GM12873 (cell line): ENCODE measurements at regions not wholly inside any gene's neighbourhood (a gene's known extent, or its start where the extent isn't known, plus 50 kb on each side); places are given as distances from the start of the nearest gene placed in this dataset.

ENCODE experiments used
- TF ChIP-seq, protein P1 (sequence below): IDR thresholded peaks from 2 replicates; pipeline ENCODE4 v1.5.1; 2012; ENCODE audit warnings: low read depth, mild to moderate bottlenecking, moderate library complexity, low read length, control low read depth; ENCODE audit not compliant: insufficient read depth; ENCODE audit errors: missing control alignments

DNA sequence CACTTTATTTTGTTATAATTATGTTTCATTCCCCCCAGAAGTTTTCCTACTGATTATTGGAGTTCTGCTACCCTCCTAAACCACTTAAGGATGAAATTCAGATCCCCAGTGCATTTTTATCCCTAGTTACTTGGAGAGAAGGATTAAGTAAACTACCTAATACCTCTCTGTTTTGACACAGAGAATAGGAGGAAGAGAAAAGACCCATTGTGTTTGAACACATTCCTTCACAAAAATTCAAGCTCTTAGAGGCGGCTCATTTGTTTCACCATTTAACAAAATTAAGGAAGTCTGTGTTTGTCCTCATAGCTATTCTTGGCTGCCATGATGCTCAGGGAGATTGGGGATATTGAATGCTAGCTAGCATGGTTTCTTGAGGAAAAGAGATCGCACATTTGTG, 492.6 kb downstream of the EBF1 start:
- TF ChIP-seq, protein P1, sequence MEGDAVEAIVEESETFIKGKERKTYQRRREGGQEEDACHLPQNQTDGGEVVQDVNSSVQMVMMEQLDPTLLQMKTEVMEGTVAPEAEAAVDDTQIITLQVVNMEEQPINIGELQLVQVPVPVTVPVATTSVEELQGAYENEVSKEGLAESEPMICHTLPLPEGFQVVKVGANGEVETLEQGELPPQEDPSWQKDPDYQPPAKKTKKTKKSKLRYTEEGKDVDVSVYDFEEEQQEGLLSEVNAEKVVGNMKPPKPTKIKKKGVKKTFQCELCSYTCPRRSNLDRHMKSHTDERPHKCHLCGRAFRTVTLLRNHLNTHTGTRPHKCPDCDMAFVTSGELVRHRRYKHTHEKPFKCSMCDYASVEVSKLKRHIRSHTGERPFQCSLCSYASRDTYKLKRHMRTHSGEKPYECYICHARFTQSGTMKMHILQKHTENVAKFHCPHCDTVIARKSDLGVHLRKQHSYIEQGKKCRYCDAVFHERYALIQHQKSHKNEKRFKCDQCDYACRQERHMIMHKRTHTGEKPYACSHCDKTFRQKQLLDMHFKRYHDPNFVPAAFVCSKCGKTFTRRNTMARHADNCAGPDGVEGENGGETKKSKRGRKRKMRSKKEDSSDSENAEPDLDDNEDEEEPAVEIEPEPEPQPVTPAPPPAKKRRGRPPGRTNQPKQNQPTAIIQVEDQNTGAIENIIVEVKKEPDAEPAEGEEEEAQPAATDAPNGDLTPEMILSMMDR: no peak

DNA sequence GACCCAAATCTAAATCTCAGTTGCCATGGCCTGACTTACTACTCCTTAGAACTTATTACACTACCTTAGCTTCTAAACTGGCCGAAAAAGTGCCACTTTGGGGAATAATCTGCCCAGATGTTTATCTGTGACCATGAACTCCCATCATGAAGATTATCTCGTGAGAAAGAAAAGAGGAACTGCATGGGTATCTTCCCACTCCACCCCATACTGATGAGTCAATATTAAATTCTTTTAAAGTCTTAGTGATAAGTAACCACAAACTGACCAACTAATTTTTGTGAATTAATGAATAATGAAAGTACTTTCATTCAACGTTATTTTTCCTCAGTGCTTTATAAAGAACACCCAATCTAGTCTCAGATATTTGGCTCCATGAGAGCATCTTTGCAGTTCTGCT, 493.5 kb downstream of the EBF1 start:
- TF ChIP-seq, protein P1: no peak

DNA sequence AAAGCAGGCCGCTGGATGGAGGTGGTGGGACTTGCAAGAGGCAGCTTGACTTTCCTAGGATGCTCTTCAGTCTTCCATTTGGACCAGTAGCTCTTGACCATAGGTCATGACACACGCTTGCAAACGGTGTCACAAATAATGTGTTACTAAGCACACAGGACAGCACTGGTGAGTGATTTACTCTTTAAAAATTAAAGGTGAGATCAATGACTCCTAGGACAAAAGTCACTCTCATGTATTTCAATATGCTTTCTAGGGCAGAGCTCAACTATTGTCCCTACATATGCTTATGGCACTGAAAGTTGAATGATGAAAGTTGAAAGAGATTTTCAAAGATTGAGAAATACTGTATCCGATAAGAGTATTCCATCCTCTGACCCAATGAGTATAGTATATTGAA, 496.7 kb downstream of the EBF1 start:
- TF ChIP-seq, protein P1: no peak

DNA sequence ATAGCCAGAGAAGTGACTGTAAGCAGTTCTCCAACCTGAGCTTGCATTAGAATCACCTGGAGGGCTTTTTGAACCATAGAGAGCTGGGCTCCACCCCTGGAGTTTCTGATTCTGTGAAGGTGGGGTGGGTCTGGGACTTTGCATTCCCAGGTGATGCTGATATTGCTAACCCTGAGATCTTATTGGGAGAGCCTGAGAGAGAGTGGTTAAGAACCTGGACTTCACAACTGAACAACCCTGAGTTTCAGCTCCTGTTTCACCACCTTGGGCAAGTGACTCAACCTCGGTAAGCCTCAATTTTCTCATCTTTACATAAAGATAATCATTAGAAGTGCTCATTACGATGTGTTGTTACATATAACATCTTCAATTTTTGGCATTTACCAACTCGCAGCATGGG, 498.6 kb downstream of the EBF1 start:
- TF ChIP-seq, protein P1: no peak

DNA sequence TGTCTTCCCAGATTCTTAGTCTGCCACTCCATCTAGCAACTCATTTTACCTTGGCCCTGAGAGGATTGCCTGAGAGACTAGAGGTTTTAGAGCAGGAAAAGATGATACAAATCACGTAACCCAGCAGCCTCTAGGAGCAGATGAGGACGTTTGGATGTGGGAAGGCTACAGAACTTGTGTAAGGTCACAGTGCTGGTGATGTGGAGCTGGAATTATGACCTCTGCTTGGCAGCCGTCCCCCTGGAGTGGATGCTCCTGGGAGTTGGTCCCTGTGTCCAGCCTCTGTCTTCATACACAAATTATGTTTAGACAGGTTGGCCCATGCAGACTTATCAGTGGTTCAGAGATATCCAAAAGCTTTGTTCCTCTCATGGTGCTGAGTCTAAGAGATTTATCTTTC, 499.0 kb downstream of the EBF1 start:
- TF ChIP-seq, protein P1: no peak

DNA sequence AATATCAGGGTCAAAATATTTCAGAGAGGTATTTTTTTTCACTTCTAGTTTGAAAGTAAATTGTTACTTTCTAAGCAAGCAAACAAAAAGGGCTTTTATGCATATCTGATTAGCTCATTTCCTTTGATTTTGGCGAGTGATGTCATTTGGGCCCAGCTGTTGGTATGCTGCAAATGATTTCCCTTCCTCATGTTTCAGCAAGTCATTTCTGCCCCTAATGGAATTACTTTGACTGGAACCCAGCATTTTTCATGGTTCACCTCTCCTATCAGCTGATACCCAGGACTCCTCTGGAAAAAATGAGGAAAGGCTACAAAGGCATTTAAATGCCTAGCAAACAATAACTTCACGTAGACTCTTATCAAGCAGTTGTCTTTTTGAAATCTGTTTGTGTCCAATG, 500.6 kb downstream of the EBF1 start:
- TF ChIP-seq, protein P1: no peak

DNA sequence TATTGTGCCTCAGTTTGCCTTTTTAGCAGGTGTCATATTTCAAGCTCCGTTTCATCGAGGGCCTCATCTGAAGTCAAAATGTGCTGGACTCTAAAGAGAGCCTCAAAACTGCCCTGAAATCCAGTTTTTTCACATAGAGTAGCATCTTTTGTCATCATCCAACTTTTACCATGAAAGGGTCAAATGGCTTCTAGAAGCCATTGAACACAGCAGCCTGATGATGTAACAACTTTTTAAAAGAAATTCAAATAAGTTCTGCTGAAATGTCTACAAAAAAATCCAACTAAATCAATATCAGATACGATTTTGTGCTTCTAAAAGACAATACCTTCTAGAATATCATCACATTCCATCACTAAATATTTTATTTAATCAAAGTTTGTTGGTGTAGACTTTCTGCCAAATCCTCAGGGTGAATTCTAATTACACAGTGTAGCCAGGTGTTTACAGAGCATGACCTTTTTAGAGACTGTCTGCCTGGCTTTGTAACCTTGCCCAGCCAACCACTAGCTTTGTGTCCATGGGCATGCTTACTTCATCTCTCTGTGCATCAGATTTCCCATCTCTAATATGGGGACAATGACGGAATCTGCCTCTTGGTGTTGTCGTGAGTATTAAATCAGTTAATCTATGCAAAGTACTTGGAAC, 505.0 kb downstream of the EBF1 start:
- TF ChIP-seq, protein P1: no peak
